ENCODE measurements at regions not wholly inside any gene's neighbourhood (a gene's known extent, or its start where the extent isn't known, plus 50 kb on each side); places are given as distances from the start of the nearest gene placed in this dataset.

DNA sequence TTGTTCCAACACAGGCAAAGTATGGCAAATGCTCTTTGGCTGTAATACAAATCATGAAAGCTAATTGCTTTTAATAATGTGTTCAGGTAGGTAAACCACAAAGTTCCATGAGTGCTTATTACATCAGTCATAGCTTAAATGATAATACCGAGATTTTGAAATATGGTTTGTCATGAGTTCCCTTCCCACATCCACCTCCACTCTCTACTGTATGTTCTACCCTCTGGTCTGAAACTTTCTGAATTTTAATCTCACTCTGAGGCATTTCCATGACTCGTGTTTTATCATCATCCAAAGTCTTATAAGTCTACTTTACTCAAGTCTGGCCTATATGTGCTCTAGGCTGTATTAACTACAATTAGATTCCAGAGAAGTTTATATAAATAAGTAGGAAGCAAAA is 354.8 kb downstream of the AKAIN1 start:
- TF ChIP-seq, protein P1, sequence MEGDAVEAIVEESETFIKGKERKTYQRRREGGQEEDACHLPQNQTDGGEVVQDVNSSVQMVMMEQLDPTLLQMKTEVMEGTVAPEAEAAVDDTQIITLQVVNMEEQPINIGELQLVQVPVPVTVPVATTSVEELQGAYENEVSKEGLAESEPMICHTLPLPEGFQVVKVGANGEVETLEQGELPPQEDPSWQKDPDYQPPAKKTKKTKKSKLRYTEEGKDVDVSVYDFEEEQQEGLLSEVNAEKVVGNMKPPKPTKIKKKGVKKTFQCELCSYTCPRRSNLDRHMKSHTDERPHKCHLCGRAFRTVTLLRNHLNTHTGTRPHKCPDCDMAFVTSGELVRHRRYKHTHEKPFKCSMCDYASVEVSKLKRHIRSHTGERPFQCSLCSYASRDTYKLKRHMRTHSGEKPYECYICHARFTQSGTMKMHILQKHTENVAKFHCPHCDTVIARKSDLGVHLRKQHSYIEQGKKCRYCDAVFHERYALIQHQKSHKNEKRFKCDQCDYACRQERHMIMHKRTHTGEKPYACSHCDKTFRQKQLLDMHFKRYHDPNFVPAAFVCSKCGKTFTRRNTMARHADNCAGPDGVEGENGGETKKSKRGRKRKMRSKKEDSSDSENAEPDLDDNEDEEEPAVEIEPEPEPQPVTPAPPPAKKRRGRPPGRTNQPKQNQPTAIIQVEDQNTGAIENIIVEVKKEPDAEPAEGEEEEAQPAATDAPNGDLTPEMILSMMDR (IDR thresholded peaks at IDR 0.05), result no peak
- no peak for TF ChIP-seq POLR2A (IDR thresholded peaks at IDR 0.05)
- TF ChIP-seq EP300 (IDR thresholded peaks at IDR 0.05), result no peak
